NCI-H1048 (cell line): ENCODE measurements at regions not wholly inside any gene's neighbourhood (a gene's known extent, or its start where the extent isn't known, plus 50 kb on each side); places are given as distances from the start of the nearest gene placed in this dataset.

Experiments
- DNase-seq: peaks from one replicate; lab custom pipeline; 2025; lab: John Stamatoyannopoulos, UW

GRCh38 chr12:60144395-60144794 is 548.6 kb downstream of the SLC16A7 start:
- DNase-seq: no peak

GRCh38 chr12:60148109-60148508 is 552.3 kb downstream of the SLC16A7 start:
- no peak for DNase-seq

- DNase-seq: no peak
Observed at GRCh38 chr12:60148831-60149230, 553.0 kb downstream of the SLC16A7 start.

- DNase-seq: no peak
Observed at GRCh38 chr12:60152756-60153155, 556.9 kb downstream of the SLC16A7 start.

- no peak for DNase-seq
Observed at GRCh38 chr12:60159761-60160160, 563.9 kb downstream of the SLC16A7 start.

GRCh38 chr12:60162988-60163720 is 567.3 kb downstream of the SLC16A7 start:
- no peak for DNase-seq

- no peak for DNase-seq
Observed at GRCh38 chr12:60165781-60166180, 570.0 kb downstream of the SLC16A7 start.

GRCh38 chr12:60168441-60168840 is 572.6 kb downstream of the SLC16A7 start:
- no peak for DNase-seq

GRCh38 chr12:60169904-60170303 is 574.1 kb downstream of the SLC16A7 start:
- DNase-seq: no peak

GRCh38 chr12:60172266-60173211 is 576.7 kb downstream of the SLC16A7 start:
- DNase-seq: no peak

GRCh38 chr12:60173224-60174170 is 577.7 kb downstream of the SLC16A7 start:
- DNase-seq: no peak

- no peak for DNase-seq
Observed at GRCh38 chr12:60174476-60174875, 578.6 kb downstream of the SLC16A7 start.

GRCh38 chr12:60174941-60175340 is 579.1 kb downstream of the SLC16A7 start:
- no peak for DNase-seq

GRCh38 chr12:60176891-60177290 is 581.1 kb downstream of the SLC16A7 start:
- no peak for DNase-seq

GRCh38 chr12:60180298-60180697 is 584.5 kb downstream of the SLC16A7 start:
- DNase-seq: no peak

GRCh38 chr12:60182354-60182753 is 586.5 kb downstream of the SLC16A7 start:
- no peak for DNase-seq

GRCh38 chr12:60184096-60184495 is 588.3 kb downstream of the SLC16A7 start:
- no peak for DNase-seq

- DNase-seq: no peak
Observed at GRCh38 chr12:60185060-60185459, 589.2 kb downstream of the SLC16A7 start.

- no peak for DNase-seq
Observed at GRCh38 chr12:60191271-60191670, 595.4 kb downstream of the SLC16A7 start.

GRCh38 chr12:60191676-60192359 is 596.0 kb downstream of the SLC16A7 start:
- DNase-seq: no peak

GRCh38 chr12:60194678-60195077 is 598.8 kb downstream of the SLC16A7 start:
- no peak for DNase-seq
